Body of pancreas (tissue), 4 donors: ENCODE measurements at regions not wholly inside any gene's neighbourhood (a gene's known extent, or its start where the extent isn't known, plus 50 kb on each side); places are given as distances from the start of the nearest gene placed in this dataset.

Experiments
- POLR2A ChIP-seq, 3 donors: fragments of 450-650 bp; IDR thresholded peaks; one replicate each; pipeline ENCODE4 v1.6.1; 2016; ENCODE audit warnings: antibody characterized with exemption in 3 of 3, mild to moderate bottlenecking in 2 of 3
- TF ChIP-seq, protein P1 (sequence below), 7 experiments: fragments of 450-650 bp in 4 of 7; fragments of 200-600 bp in 3 of 7; sonication (generic) in 3 of 7; IDR thresholded peaks; one replicate each; pipeline ENCODE4 v1.5.1; 2016 to 2019; ENCODE audit warnings: antibody characterized with exemption in 7 of 7

DNA sequence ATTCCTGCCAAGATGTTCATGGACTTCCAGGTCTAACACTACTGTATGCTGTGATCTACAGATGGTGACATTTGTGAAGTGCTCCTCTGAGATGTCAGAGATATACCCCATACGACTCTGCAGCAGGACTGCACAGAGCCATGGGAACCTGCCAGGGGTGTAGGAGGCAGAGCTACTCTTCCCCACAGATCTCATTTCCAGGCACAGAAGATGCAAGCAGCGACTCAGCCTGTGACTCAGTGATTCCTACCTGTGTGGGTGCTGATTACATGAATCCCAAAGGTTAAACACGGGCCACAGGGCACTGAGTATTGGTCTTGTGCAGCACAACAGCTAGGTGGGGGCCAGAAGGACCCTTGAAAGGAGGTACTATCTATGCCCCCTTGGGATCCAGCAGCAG is 137.0 kb upstream of the SOX9 start:
- TF ChIP-seq, protein P1, sequence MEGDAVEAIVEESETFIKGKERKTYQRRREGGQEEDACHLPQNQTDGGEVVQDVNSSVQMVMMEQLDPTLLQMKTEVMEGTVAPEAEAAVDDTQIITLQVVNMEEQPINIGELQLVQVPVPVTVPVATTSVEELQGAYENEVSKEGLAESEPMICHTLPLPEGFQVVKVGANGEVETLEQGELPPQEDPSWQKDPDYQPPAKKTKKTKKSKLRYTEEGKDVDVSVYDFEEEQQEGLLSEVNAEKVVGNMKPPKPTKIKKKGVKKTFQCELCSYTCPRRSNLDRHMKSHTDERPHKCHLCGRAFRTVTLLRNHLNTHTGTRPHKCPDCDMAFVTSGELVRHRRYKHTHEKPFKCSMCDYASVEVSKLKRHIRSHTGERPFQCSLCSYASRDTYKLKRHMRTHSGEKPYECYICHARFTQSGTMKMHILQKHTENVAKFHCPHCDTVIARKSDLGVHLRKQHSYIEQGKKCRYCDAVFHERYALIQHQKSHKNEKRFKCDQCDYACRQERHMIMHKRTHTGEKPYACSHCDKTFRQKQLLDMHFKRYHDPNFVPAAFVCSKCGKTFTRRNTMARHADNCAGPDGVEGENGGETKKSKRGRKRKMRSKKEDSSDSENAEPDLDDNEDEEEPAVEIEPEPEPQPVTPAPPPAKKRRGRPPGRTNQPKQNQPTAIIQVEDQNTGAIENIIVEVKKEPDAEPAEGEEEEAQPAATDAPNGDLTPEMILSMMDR (IDR thresholded peaks at IDR 0.05), result no peak
- TF ChIP-seq POLR2A (IDR thresholded peaks at IDR 0.05), result no peak
